Mucosa of descending colon (tissue), 3 donors: ENCODE measurements at regions not wholly inside any gene's neighbourhood (a gene's known extent, or its start where the extent isn't known, plus 50 kb on each side); places are given as distances from the start of the nearest gene placed in this dataset.

ENCODE experiments used
- ATAC-seq: fragments of 200-7000 bp; cut with Tn5 transposase; one replicate; pipeline ENCODE4 v1.9.1; 2020; ENCODE audit warnings: mild to moderate bottlenecking, moderate library complexity
- DNase-seq, 3 donors: peaks; one replicate each; pipeline ENCODE4 v3.0.0-alpha.2; 2020
- H3K36me3 ChIP-seq: fragments of 200-600 bp; one replicate; pipeline ENCODE4 v1.8.0; 2021; ENCODE audit warnings: low read depth, mild to moderate bottlenecking
- H3K4me1 ChIP-seq: fragments of 200-600 bp; one replicate; pipeline ENCODE4 v1.8.0; 2021; ENCODE audit warnings: low read depth, mild to moderate bottlenecking
- H3K4me3 ChIP-seq: fragments of 200-600 bp; one replicate; pipeline ENCODE4 v1.8.0; 2021; ENCODE audit warnings: mild to moderate bottlenecking
- H3K9me3 ChIP-seq: fragments of 200-600 bp; one replicate; pipeline ENCODE4 v1.8.0; 2021; ENCODE audit warnings: mild to moderate bottlenecking
- intact Hi-C, 2 donors: fragments of 100-400 bp; cut with DNase I in 1 of 2; cut with micrococcal nuclease in 1 of 2; formaldehyde crosslinking; loops; one replicate each; pipeline versions ENCODE4 v1.11.0 to v1.11.1; 2022; cut with DNase I, micrococcal nuclease
- TF ChIP-seq, protein P1 (sequence below): fragments of 200-600 bp; IDR thresholded peaks from one replicate; pipeline ENCODE4 v1.8.0; 2022; ENCODE audit warnings: antibody characterized with exemption, mild to moderate bottlenecking
- donor health status: DM: no; HTN: no; CAD: no; lungs with moderate emphysema.
- donor health status: DM: no; HTN: no; CAD: no.
- donor health status: DM: no; HTN: yes; CAD: no.

DNA sequence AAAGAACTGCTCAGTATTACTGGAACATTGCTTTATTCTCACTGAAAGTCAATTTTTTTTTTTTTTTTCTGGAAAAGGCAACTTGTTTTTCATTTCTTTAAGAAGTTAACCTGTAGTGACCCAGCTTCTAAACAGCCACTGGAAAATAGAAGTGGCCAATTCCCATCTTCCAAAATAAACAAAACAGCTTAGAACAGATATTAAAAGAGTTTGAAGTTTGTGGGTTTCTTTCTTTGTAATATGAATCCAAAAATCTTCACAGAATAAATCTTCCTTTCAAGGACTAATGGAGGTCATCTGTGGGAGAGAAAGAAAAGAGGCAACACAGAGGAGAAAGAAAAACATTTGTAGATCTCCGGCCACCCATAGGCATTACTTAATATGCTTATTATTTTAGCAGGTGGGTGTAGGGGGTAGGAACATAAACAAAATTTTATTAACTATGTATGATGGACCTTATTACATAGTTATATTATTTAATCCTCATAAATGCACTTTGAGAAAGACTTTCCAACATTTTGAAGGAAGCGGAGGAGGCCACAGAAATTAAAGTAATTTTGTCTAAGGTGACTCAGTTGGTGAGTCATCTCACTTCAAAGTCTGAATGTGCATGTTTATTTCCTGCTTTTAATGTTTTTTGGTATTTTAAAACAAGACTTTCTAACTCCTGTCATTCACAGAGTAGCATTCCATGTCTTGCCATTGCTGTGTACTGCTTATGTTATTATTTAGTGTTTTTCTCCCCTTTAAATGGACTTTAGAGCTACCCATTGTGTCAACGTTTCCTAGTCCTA, 1791.8 kb upstream of the WWC1 start:
- Histone ChIP-seq H3K4me1 (no peaks in the 10 kb centered on the region), H3K36me3 (no peaks in the 10 kb centered on the region), H3K9me3 (peaks cover 8% of the 10 kb centered on the region), H3K4me3 (no peak overlapping the region)
- TF ChIP-seq, protein P1, sequence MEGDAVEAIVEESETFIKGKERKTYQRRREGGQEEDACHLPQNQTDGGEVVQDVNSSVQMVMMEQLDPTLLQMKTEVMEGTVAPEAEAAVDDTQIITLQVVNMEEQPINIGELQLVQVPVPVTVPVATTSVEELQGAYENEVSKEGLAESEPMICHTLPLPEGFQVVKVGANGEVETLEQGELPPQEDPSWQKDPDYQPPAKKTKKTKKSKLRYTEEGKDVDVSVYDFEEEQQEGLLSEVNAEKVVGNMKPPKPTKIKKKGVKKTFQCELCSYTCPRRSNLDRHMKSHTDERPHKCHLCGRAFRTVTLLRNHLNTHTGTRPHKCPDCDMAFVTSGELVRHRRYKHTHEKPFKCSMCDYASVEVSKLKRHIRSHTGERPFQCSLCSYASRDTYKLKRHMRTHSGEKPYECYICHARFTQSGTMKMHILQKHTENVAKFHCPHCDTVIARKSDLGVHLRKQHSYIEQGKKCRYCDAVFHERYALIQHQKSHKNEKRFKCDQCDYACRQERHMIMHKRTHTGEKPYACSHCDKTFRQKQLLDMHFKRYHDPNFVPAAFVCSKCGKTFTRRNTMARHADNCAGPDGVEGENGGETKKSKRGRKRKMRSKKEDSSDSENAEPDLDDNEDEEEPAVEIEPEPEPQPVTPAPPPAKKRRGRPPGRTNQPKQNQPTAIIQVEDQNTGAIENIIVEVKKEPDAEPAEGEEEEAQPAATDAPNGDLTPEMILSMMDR: no peak
- intact Hi-C loops: no loop called here
- ATAC-seq (no peak), DNase-seq (no peak)

DNA sequence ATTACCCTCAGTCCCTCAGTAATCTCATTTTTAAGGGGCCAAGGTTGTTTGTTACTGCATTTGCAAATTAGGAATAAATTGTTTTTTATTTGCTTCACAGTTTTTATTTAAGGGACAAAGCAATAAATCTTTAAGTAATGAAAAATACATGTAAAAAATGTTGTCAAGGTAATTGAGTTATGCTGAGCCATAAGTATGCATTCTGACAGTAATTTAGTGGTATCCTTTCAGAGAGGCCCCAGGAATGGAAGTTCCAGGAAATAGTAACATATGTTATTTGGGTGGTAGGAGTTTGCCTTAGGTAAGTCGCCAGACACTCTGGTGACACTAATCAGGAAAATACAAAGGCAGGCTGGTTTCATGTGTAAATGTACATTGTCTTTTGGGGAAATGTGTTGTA, 1787.9 kb upstream of the WWC1 start:
- DNase-seq: no peak
- ATAC-seq: no peak
- no peak overlapping the region for H3K4me3 ChIP-seq
- H3K4me1 ChIP-seq: no peaks in the 10 kb centered on the region
- H3K9me3 ChIP-seq: peaks cover 15% of the 10 kb centered on the region
- intact Hi-C loops: no loop called here
- TF ChIP-seq, protein P1: no peak
- no peaks in the 10 kb centered on the region for H3K36me3 ChIP-seq

DNA sequence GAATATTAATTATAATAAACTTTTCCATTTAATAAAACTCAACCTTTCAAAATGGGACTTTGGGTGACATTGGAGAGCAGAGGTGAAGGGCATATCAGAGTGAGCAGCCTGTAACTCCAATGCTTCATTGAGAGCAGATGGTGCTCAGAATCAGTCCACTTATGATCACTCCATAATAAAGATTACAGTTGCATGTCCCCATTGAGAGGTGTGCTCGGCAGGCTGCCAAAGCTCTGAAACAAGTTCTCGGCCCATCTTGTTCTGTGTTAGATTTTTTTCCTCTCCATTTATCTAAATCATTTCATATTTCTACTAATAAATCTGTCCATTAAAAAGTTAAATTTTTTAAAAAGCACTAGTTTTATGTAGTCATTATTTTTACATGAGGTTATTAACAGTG, 1786.4 kb upstream of the WWC1 start:
- Histone ChIP-seq H3K9me3 (peaks cover 18% of the 10 kb centered on the region), H3K4me3 (no peak overlapping the region), H3K36me3 (no peaks in the 10 kb centered on the region), H3K4me1 (no peaks in the 10 kb centered on the region)
- intact Hi-C loops: no loop called here
- DNase-seq: no peak
- no peak for ATAC-seq
- TF ChIP-seq, protein P1: no peak

DNA sequence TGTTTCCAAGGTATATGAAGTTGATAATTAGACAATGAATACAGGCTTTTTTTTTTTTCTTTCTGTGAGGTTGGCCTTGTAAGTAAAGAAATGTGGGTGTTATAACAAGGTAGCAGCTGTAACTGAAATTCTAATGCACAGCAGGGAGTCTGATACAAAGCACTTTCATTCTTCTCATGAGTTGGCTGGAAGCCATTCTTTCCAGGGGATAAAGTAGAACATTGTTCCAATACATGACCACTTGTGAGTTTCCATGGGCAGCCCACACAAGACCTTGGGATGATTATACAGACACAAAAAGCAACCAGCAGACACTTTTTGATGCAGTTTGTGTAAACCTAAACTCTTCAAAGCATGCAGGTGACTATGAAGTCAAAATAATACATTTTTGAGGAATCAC, 1785.9 kb upstream of the WWC1 start:
- DNase-seq (no peak), ATAC-seq (no peak)
- Histone ChIP-seq H3K4me1 (no peaks in the 10 kb centered on the region), H3K4me3 (no peak overlapping the region), H3K9me3 (peaks cover 18% of the 10 kb centered on the region), H3K36me3 (no peaks in the 10 kb centered on the region)
- intact Hi-C loops: no loop called here
- TF ChIP-seq, protein P1: no peak

DNA sequence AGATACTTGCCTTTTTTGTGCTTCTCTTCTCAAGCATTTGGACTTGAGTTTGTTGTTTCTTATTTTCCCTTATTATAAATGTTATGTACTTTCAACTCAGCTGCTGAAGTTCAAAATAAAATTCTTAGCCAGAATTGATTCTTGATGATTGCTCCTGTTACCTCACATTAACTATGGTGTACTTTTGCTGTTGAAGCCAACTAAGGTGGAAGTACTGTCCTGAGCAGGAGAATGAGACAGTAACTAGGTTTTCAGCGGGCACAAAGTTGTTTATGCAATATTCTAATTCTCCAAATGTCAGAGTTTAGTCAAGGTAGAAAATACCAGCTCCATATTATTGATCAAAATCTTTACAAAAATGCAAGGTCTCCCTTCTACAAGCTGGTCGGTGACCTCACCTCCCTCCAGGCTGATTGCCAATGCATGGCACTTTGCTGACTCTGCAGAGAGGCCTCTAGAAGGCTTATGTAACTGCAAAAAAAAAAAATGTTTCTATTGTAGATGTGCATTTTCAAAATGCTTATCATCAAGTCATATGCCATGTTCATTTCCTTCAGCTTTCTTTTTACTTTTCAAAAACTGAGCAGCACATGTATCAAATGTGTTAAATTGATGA, 1783.5 kb upstream of the WWC1 start:
- DNase-seq (no peak), ATAC-seq (no peak)
- intact Hi-C loops: no loop called here
- Histone ChIP-seq H3K4me3 (no peak overlapping the region), H3K9me3 (peaks cover 18% of the 10 kb centered on the region), H3K36me3 (no peaks in the 10 kb centered on the region), H3K4me1 (no peaks in the 10 kb centered on the region)
- TF ChIP-seq, protein P1: no peak
